GM12891 (cell line): ENCODE measurements at regions not wholly inside any gene's neighbourhood (a gene's known extent, or its start where the extent isn't known, plus 50 kb on each side); places are given as distances from the start of the nearest gene placed in this dataset.

Experiments
- PAX5 ChIP-seq: IDR thresholded peaks from 2 replicates; pipeline ENCODE4 v1.6.1; 2011; ENCODE audit warnings: low read length, moderate library complexity, mild to moderate bottlenecking; ENCODE audit not compliant: insufficient read depth, severe bottlenecking
- POLR2A ChIP-seq: IDR thresholded peaks from 2 replicates; pipeline ENCODE4 v1.6.1; 2011; ENCODE audit warnings: low read depth, low read length, control low read depth
- POLR2AphosphoS5 ChIP-seq: IDR thresholded peaks from 2 replicates; pipeline ENCODE4 v1.6.1; 2011; ENCODE audit warnings: low read depth, low read length, control low read depth
- TAF1 ChIP-seq: IDR thresholded peaks from 2 replicates; pipeline ENCODE4 v1.6.1; 2011; ENCODE audit warnings: low read depth, low read length, control low read depth

DNA sequence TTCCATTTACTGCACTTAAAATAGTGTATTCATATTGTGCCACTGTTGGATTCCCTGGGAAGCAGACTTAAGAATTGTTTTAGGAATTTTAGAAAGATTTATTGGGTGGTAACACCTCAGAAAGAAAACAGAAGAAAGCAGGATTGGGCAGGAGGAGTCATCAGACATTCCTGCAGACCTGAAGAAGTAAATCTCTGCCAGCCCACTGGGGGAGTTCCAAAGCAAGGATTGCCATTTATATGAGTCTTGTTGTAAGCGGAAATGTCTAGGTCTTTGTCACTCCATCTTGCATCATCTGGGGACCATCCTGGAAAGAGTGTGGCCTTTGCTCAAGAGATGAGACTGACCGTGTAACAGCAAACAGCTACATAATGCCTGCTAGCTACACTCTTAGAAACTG is 947.6 kb upstream of the POT1 start:
- TF ChIP-seq POLR2AphosphoS5, result no peak
- no peak for TF ChIP-seq POLR2A
- no peak for TF ChIP-seq PAX5
- TF ChIP-seq TAF1, result no peak
